ENCODE measurements at regions not wholly inside any gene's neighbourhood (a gene's known extent, or its start where the extent isn't known, plus 50 kb on each side); places are given as distances from the start of the nearest gene placed in this dataset.

GRCh38 chr10:61830072-61830845, 71.2 kb upstream of the ARID5B start:
- Histone ChIP-seq H3K36me3 (ENCODE audit: control insufficient read depth in 1 of 2, insufficient read depth in 2 of 2, low read length in 2 of 2) (no peaks in the 10 kb centered on the region), H3K27me3 (ENCODE audit: control insufficient read depth in 1 of 2, insufficient read depth in 2 of 2, low read length in 2 of 2) (no peaks in the 10 kb centered on the region), H3K4me1 (ENCODE audit: control insufficient read depth in 1 of 2, insufficient read depth in 2 of 2, low read length in 2 of 2) (peaks cover 11 to 20% of the 10 kb centered on the region in 2 donors), H3K9ac (ENCODE audit: low read depth in 1 of 2, low read length in 2 of 2) (peak overlapping the region in 1 of 2 donors; percentile 6), H3K9me3 (ENCODE audit: control insufficient read depth in 1 of 2, low read length in 2 of 2) (no peaks in the 10 kb centered on the region), H3K4me3 (ENCODE audit: low read depth in 1 of 2, low read length in 2 of 2) (no peak overlapping the region), H3K27ac (ENCODE audit: low read depth, low read length) (no peak overlapping the region)

- Histone ChIP-seq H3K4me3 (ENCODE audit: low read depth in 1 of 2, low read length in 2 of 2) (no peak overlapping the region), H3K9ac (ENCODE audit: low read depth in 1 of 2, low read length in 2 of 2) (no peak overlapping the region)
Observed at GRCh38 chr10:61830846-61831273, 70.6 kb upstream of the ARID5B start.

GRCh38 chr10:61832866-61833481, 68.5 kb upstream of the ARID5B start:
- no peaks in the 10 kb centered on the region for H3K36me3 ChIP-seq (ENCODE audit: control insufficient read depth in 1 of 2, insufficient read depth in 2 of 2, low read length in 2 of 2)
- no peak overlapping the region for H3K4me3 ChIP-seq (ENCODE audit: low read depth in 1 of 2, low read length in 2 of 2)
- H3K4me1 ChIP-seq (ENCODE audit: control insufficient read depth in 1 of 2, insufficient read depth in 2 of 2, low read length in 2 of 2): peaks cover 22 to 44% of the 10 kb centered on the region in 2 donors
- H3K27me3 ChIP-seq (ENCODE audit: control insufficient read depth in 1 of 2, insufficient read depth in 2 of 2, low read length in 2 of 2): no peaks in the 10 kb centered on the region
- H3K9me3 ChIP-seq (ENCODE audit: control insufficient read depth in 1 of 2, low read length in 2 of 2): no peaks in the 10 kb centered on the region
- H3K9ac ChIP-seq (ENCODE audit: low read depth in 1 of 2, low read length in 2 of 2): no peak overlapping the region
- H3K27ac ChIP-seq (ENCODE audit: low read depth, low read length): no peak overlapping the region

More at GRCh38 chr10:61830846-61831273, 70.6 kb upstream of the ARID5B start:
- Histone ChIP-seq H3K9me3 (ENCODE audit: control insufficient read depth in 1 of 2, low read length in 2 of 2) (no peaks in the 10 kb centered on the region), H3K27ac (ENCODE audit: low read depth, low read length) (no peak overlapping the region), H3K36me3 (ENCODE audit: control insufficient read depth in 1 of 2, insufficient read depth in 2 of 2, low read length in 2 of 2) (no peaks in the 10 kb centered on the region), H3K4me1 (ENCODE audit: control insufficient read depth in 1 of 2, insufficient read depth in 2 of 2, low read length in 2 of 2) (peaks cover 11 to 25% of the 10 kb centered on the region in 2 donors), H3K27me3 (ENCODE audit: control insufficient read depth in 1 of 2, insufficient read depth in 2 of 2, low read length in 2 of 2) (no peaks in the 10 kb centered on the region)

GRCh38 chr10:61834519-61834918, 67.0 kb upstream of the ARID5B start:
- Histone ChIP-seq H3K27me3 (ENCODE audit: control insufficient read depth in 1 of 2, insufficient read depth in 2 of 2, low read length in 2 of 2) (no peaks in the 10 kb centered on the region), H3K4me1 (ENCODE audit: control insufficient read depth in 1 of 2, insufficient read depth in 2 of 2, low read length in 2 of 2) (peaks cover 26 to 50% of the 10 kb centered on the region in 2 donors), H3K9me3 (ENCODE audit: control insufficient read depth in 1 of 2, low read length in 2 of 2) (no peaks in the 10 kb centered on the region), H3K36me3 (ENCODE audit: control insufficient read depth in 1 of 2, insufficient read depth in 2 of 2, low read length in 2 of 2) (no peaks in the 10 kb centered on the region), H3K4me3 (ENCODE audit: low read depth in 1 of 2, low read length in 2 of 2) (no peak overlapping the region), H3K27ac (ENCODE audit: low read depth, low read length) (no peak overlapping the region), H3K9ac (ENCODE audit: low read depth in 1 of 2, low read length in 2 of 2) (no peak overlapping the region)

GRCh38 chr10:61835069-61835945, 66.2 kb upstream of the ARID5B start:
- Histone ChIP-seq H3K4me1 (ENCODE audit: control insufficient read depth in 1 of 2, insufficient read depth in 2 of 2, low read length in 2 of 2) (peaks cover 30 to 56% of the 10 kb centered on the region in 2 donors), H3K9ac (ENCODE audit: low read depth in 1 of 2, low read length in 2 of 2) (no peak overlapping the region), H3K36me3 (ENCODE audit: control insufficient read depth in 1 of 2, insufficient read depth in 2 of 2, low read length in 2 of 2) (no peaks in the 10 kb centered on the region), H3K4me3 (ENCODE audit: low read depth in 1 of 2, low read length in 2 of 2) (no peak overlapping the region), H3K27ac (ENCODE audit: low read depth, low read length) (peak overlapping the region; percentile 37), H3K27me3 (ENCODE audit: control insufficient read depth in 1 of 2, insufficient read depth in 2 of 2, low read length in 2 of 2) (no peaks in the 10 kb centered on the region), H3K9me3 (ENCODE audit: control insufficient read depth in 1 of 2, low read length in 2 of 2) (no peaks in the 10 kb centered on the region)

GRCh38 chr10:61835946-61836887, 65.3 kb upstream of the ARID5B start:
- H3K4me3 ChIP-seq (ENCODE audit: low read depth in 1 of 2, low read length in 2 of 2): no peak overlapping the region

GRCh38 chr10:61836888-61837754, 64.4 kb upstream of the ARID5B start:
- H3K9ac ChIP-seq (ENCODE audit: low read depth in 1 of 2, low read length in 2 of 2): no peak overlapping the region
- no peaks in the 10 kb centered on the region for H3K9me3 ChIP-seq (ENCODE audit: control insufficient read depth in 1 of 2, low read length in 2 of 2)
- H3K27ac ChIP-seq (ENCODE audit: low read depth, low read length): no peak overlapping the region
- no peaks in the 10 kb centered on the region for H3K27me3 ChIP-seq (ENCODE audit: control insufficient read depth in 1 of 2, insufficient read depth in 2 of 2, low read length in 2 of 2)
- H3K4me3 ChIP-seq (ENCODE audit: low read depth in 1 of 2, low read length in 2 of 2): no peak overlapping the region
- H3K36me3 ChIP-seq (ENCODE audit: control insufficient read depth in 1 of 2, insufficient read depth in 2 of 2, low read length in 2 of 2): no peaks in the 10 kb centered on the region
- peaks cover 25 to 60% of the 10 kb centered on the region in 2 donors for H3K4me1 ChIP-seq (ENCODE audit: control insufficient read depth in 1 of 2, insufficient read depth in 2 of 2, low read length in 2 of 2)

More at GRCh38 chr10:61835946-61836887, 65.3 kb upstream of the ARID5B start:
- Histone ChIP-seq H3K27ac (ENCODE audit: low read depth, low read length) (no peak overlapping the region), H3K9ac (ENCODE audit: low read depth in 1 of 2, low read length in 2 of 2) (peak overlapping the region in 1 of 2 donors; percentile 3), H3K4me1 (ENCODE audit: control insufficient read depth in 1 of 2, insufficient read depth in 2 of 2, low read length in 2 of 2) (peaks cover 25 to 53% of the 10 kb centered on the region in 2 donors), H3K9me3 (ENCODE audit: control insufficient read depth in 1 of 2, low read length in 2 of 2) (no peaks in the 10 kb centered on the region), H3K36me3 (ENCODE audit: control insufficient read depth in 1 of 2, insufficient read depth in 2 of 2, low read length in 2 of 2) (no peaks in the 10 kb centered on the region), H3K27me3 (ENCODE audit: control insufficient read depth in 1 of 2, insufficient read depth in 2 of 2, low read length in 2 of 2) (no peaks in the 10 kb centered on the region)

- H3K9me3 ChIP-seq (ENCODE audit: control insufficient read depth in 1 of 2, low read length in 2 of 2): no peaks in the 10 kb centered on the region
- H3K27me3 ChIP-seq (ENCODE audit: control insufficient read depth in 1 of 2, insufficient read depth in 2 of 2, low read length in 2 of 2): no peaks in the 10 kb centered on the region
- no peak overlapping the region for H3K4me3 ChIP-seq (ENCODE audit: low read depth in 1 of 2, low read length in 2 of 2)
- no peak overlapping the region for H3K27ac ChIP-seq (ENCODE audit: low read depth, low read length)
- H3K9ac ChIP-seq (ENCODE audit: low read depth in 1 of 2, low read length in 2 of 2): peak overlapping the region in 1 of 2 donors; percentile 6
- H3K4me1 ChIP-seq (ENCODE audit: control insufficient read depth in 1 of 2, insufficient read depth in 2 of 2, low read length in 2 of 2): peaks cover 29 to 66% of the 10 kb centered on the region in 2 donors
- no peaks in the 10 kb centered on the region for H3K36me3 ChIP-seq (ENCODE audit: control insufficient read depth in 1 of 2, insufficient read depth in 2 of 2, low read length in 2 of 2)
Observed at GRCh38 chr10:61837755-61838171, 63.7 kb upstream of the ARID5B start.

Measured in duodenal mucosa (tissue), 2 donors.